IPS DF 4.7 (cell line): ENCODE measurements at regions not wholly inside any gene's neighbourhood (a gene's known extent, or its start where the extent isn't known, plus 50 kb on each side); places are given as distances from the start of the nearest gene placed in this dataset.
"Not testable (repeated sequence)": the region's sequence is repeated elsewhere in the genome, so short reads cannot be mapped to it uniquely, and the experiment has no call there.

Source experiments
- DNase-seq: peaks from one replicate; pipeline ENCODE4 v3.0.0-alpha.2; 2013; ENCODE audit warnings: low spot score; ENCODE audit errors: extremely low read depth

DNA sequence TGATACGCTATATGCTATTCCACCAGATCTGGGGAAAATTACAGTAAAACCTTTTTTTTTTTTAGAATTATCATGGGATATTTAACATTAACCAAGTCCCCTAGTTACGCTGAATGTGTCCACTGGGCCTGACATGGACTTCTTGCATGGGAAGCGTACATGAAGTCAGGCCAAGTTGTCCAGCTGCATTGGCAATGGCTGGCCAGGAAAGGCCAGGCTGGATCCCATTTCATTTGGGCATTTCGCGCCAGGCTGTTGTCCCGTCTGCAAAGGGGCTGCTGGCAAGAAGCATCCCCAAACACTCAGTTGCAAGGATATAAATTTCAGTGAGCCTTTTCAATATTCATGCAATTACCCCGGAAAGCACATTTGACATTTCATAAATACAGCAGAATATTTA, 933.3 kb downstream of the GRID1 start:
- DNase-seq = no peak

DNA sequence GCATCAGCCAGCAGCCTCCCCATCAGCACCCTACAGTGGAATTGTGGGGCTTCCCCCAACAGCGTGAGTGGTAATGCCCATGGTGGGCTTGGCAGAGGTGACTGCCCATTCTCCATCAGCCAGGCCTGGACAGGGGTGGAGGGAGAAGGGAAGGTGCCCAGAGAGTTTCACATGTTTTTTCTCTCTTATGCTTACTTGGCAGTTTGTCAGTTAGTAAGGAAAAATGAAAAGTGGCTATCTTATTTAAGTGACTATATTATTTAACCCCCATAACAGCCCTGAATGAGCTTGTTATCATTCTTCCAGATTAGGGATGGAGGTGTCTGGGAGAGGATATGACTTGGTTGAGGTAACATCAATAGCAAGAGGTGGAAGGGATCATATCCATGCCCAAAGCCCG, 921.7 kb downstream of the GRID1 start:
- no peak for DNase-seq

DNA sequence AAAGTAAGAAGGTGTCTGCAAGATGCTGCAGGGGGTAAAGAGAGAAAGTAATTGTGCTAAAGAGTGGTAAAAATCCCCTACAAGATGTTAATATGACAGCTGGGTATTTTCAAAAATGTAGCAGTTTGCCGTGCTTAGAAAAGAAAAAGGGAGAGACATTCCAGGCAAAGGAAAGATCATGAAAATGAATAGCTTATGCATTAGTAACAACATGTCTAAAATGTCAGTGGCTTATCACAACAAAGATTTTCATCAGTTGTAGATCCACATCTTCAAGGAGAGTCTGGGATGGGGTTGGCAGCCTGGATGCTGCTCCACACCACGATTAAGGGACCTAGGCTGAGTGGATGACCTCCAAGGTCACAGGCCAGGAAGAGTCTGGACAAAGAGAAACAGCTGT, 920.9 kb downstream of the GRID1 start:
- no peak for DNase-seq

GRCh38 chr10:85446827-85447226, 919.8 kb downstream of the GRID1 start:
- DNase-seq = no peak

GRCh38 chr10:85447690-85448089, 918.9 kb downstream of the GRID1 start:
- no peak for DNase-seq

GRCh38 chr10:85448716-85449115, 917.9 kb downstream of the GRID1 start:
- DNase-seq = no peak

DNA sequence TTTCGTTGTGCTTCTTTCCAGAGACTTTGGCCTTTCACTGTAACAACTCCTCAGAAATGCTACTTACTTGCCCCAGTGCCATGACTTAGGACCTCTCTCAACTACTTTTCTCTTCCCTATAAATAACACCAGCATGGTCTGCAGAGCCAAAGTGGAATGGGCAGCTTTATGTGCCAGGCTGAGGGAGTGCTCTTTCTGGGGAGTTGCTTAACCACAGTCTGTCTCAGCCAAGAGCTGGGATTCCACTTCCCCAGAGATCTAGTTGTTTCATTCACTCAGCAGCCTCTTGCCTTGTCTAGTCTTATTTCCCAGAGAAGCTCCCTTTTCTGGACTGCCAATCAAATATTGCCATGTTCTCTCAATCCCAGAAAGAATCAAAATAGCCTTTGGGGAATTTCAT, 912.2 kb downstream of the GRID1 start:
- no peak for DNase-seq

DNA sequence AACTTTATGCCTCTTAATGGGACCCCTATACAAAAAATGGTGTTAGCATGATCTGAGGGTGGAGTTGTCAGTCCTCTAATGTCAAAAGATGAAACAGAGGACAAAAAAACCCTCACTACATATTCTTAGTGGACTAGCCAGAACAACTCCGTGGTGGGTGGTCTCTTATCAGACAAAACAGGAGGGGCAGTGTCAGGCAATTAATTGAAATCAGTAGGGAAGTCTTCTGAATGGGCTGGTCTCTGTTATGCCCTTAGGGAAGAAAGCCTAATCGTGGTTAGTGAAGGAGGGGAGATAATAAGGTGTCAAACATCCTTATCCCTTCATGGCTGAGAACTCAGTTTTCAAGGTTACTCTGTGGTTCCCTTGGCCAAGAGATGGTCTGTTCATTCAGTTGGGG, 909.4 kb downstream of the GRID1 start:
- no peak for DNase-seq

GRCh38 chr10:85458324-85458723, 908.3 kb downstream of the GRID1 start:
- DNase-seq = no peak

DNA sequence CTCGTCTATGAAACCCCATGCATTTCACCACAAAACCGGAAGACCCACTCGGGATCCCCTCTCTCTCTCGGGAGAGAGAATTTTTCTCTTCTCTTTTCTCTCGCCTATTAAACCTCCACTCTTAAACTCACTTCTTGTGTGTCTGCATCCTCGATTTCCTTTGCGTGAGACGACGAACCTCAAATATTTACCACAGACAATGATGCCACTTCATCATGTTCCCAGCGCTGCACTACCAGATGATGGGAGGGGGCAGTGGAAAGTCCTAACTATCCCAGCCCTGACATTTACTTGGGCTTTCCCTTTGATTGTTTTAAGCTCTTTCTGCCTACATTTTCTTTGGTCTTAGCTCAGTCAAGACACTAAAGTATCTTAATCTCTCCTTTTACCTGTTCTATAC, 906.7 kb downstream of the GRID1 start:
- no peak for DNase-seq

- no peak for DNase-seq
Observed at GRCh38 chr10:85464336-85464735, 902.3 kb downstream of the GRID1 start.

DNA sequence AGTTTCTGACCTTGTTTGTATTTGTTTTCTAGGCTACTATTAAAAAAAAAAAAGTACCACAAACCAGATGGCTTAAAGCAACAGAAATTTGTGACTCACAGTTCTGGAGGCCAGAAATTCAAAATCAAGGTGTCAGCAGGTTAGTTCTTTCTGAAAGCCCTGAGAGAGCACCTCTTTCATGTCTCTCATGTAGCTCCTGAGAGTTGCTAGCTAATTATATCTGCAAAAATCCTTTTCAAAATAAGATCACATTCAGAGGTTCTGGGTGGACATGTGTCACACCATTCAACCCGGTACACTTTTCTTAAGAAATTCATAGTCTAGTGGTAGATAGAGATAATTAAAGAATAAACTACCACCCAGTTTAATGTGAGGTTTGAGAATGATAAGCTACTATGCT, 888.6 kb downstream of the GRID1 start:
- no peak for DNase-seq

DNA sequence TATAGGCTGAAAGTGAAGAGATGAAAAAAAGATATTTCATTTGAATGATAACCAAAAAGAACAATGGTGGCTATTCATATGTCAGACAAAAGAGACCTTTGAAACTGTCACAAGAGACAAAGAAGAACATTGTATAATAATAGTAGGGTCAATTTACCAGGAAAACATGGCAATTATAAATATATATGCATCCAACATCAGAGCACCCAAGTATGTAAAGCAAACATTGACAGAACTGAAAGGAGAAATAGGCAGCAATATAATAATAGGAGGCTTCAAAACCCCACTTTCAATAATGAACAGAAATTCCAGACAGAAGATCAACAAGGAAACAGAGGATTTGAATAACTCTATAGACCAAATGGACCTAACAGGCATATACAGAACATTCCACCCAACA, 876.2 kb downstream of the GRID1 start:
- no peak for DNase-seq

GRCh38 chr10:85491652-85492051, 874.9 kb downstream of the GRID1 start:
- no peak for DNase-seq

DNA sequence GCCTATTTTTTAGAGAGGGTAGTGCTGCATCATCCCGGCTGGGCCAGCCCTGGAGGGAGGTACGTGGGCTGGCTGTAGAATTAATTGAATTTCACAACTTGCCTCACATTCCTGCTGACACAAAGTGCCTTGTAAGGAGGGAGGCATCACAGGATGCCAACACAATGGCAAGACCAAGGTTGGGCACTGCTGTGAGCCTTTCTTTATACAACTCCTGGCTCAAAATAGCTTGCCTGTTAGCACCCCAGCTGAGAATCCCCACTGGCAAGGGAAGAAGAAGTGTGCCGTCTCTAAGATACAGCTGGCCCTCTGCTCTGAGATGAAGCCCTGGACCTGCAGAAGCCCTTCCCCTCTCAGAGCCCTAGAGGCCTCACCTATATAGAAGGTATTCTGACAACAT, 873.9 kb downstream of the GRID1 start:
- peak; percentile 56 for DNase-seq

DNA sequence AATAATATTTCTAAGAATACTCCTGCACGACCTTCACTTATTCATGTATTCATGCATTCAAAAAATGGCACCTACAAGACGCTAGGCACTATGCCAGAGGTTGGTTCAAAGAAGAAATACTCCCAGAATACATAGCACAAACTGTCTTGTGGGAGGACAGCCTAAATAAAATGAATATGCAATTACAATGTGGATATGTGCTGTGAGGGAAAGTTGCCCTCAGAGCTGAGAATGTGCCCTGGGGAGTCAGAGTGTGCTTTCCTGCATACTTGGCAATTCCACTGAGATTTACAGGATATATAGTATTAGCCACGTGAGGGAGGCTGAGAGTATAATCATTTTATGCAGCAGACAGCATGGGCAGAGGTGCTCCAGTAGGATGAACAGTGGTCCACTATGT, 872.9 kb downstream of the GRID1 start:
- DNase-seq = no peak

DNA sequence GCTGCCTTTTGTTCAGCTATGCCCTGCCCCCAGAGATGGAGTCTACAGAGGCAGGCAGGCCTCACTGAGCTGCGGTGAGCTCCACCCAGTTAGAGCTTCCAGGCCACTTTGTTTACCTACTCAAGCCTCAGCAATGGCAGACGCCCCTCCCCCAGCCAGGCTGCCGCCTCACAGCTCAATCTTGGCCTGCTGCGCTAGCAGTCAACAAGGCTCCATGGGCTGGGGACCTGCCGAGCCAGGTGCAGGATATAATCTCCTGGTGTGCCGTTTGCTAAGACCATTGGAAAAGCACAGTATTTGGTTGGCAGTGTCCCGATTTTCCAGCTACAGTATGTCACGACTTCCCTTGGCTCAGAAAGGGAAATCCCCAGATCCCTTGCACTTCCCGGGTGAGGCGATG, 862.0 kb downstream of the GRID1 start:
- DNase-seq = not testable (repeated sequence)

- DNase-seq = no peak
Observed at GRCh38 chr10:85508159-85508558, 858.4 kb downstream of the GRID1 start.

DNA sequence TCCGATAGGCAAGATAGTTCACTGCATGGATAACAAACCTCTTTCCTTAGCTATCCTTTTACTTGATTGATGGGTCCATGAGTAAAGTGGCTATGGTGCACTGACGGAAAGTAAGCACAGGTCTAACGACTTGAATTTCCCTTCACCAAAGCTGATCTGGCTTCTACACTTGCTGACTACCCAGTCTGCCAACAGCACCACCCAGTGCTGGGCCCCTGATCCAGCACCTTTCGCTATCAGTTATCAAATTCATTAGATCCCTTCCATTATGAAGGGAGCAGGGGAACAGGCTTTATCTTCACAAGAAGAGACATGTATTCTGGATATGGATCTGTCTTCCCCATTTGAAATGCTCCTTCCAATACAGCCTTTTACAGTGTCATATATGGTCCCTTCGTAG, 855.9 kb downstream of the GRID1 start:
- no peak for DNase-seq

DNA sequence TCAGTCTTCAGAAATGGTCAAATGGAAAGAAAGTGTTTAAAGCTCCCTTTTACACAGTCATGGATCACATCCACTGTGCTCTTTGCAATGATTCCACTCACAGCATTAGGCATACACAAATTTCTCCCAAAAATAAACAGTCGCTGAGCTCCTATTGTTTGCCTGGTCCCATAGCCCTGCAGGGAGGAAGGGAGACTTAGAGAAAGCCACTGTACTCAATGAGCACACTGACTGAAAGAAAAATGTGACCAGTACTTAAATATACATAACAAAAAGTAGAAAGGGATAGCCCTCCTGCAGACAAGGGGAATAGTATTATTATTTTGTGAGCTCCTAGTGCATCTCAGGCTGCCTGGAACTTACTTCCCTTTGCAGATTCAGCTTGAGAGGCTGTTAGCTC, 853.2 kb downstream of the GRID1 start:
- DNase-seq = no peak

GRCh38 chr10:85515316-85515715, 851.3 kb downstream of the GRID1 start:
- DNase-seq = no peak

DNA sequence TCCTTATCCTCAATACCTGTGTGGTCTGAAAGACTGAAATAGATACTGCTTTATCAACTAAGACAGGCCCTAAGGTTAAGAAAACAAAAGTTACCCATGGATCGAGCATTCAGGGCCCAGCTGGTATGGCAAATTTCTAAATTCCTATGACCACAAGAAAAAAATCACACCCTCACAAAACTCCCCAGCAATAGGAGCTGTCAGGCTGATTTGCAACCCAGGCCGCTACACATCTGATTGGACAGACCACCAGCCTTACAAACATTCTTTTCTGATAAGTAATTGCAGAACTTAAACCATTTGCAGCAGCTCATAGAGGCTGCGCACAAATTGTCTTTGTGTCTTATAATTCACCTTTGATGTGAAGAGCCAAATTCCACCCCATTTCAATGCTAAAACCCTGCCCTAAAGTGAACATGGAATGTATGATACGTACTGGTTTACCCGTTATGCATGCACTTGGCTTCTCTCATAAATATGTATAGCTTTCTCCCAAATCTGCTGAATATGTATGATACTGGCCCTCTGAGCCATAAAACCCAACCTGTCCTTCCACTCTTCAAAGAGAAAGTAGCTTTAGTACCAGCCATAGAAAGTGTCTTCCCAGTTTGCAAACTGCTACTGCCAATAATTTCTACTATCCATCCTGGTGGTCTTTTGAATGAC, 842.5 kb downstream of the GRID1 start:
- DNase-seq = no peak

DNA sequence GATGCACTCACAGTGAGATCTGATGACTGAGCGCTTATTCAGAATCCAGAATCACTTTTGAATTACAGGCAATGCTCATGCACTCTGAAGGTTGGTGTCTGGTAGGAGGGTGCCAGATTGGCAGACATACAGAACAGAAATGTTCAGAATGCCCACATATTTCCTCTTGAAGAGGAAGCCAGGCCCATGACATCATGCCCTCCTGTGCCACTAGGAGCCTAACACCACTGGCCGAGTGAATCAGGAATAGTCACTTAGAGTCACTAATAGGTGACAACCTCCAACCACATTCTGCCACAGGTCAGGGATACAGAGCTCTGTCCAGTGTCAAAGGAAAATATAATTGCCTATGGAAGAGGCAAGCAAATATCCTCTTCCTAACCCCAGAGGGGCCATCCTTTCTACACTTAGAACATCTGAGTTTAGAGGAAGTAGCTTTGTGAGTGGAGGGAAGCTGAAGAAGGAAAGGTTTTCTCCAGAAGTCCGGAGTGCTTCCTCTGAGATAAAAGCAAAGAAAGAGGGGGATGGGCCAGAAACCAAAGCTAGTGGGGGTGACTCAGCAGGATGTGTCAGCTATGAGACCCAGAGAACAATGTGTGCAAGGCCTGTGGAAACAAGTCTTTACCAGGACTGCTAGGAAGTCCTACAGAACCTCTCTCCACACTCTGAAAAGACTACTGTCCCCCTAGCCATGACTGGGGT, 838.8 kb downstream of the GRID1 start:
- no peak for DNase-seq

- DNase-seq = no peak
Observed at GRCh38 chr10:85528318-85528652, 838.3 kb downstream of the GRID1 start.
